H1 (cell line): ENCODE measurements at regions not wholly inside any gene's neighbourhood (a gene's known extent, or its start where the extent isn't known, plus 50 kb on each side); places are given as distances from the start of the nearest gene placed in this dataset.

Source experiments
- CTCF ChIA-PET: fragments of 300-600 bp; sonication (Branson Sonifier 250); formaldehyde crosslinking; loops from one replicate; lab custom pipeline; 2021; ENCODE audit not compliant: partially characterized antibody; lab: Charles Lee
- POLR2A ChIA-PET: fragments of 300-600 bp; sonication (Branson Sonifier 250); formaldehyde crosslinking; loops from one replicate; lab custom pipeline; 2021; ENCODE audit warnings: inconsistent platforms; ENCODE audit not compliant: partially characterized antibody; lab: Charles Lee
- DNase-seq, 2 experiments: peaks; one replicate each; pipeline versions ENCODE4 v3.0.0 to v3.0.0-alpha.2; 2010 to 2022; ENCODE audit warnings: low spot score in 2 of 2, low read depth in 1 of 2, mixed read lengths in 1 of 2
- FAIRE-seq: peaks from 2 replicates; lab custom pipeline; 2011; peaks lifted over from hg19 to GRCh38; lab: Jason Lieb, UNC
- H2AFZ ChIP-seq: 2 replicates; pipeline ENCODE4 v1.8.1; 2012; ENCODE audit warnings: low read length, inconsistent platforms
- H2AK5ac ChIP-seq: 2 replicates; pipeline ENCODE4 v1.6.1; 2013; ENCODE audit warnings: low read depth, low read length
- H2BK120ac ChIP-seq: replicated peaks from 2 replicates; pipeline ENCODE3; 2013; ENCODE audit warnings: low read depth, low read length, inconsistent platforms
- H2BK12ac ChIP-seq: 2 replicates; pipeline ENCODE4 v1.6.1; 2013; ENCODE audit warnings: low read depth, low read length
- H2BK15ac ChIP-seq: 2 replicates; pipeline ENCODE4 v1.6.1; 2013; ENCODE audit warnings: low read length
- H2BK20ac ChIP-seq: 2 replicates; pipeline ENCODE4 v1.6.1; 2013; ENCODE audit warnings: low read length
- H2BK5ac ChIP-seq: 2 replicates; pipeline ENCODE4 v1.6.1; 2013; ENCODE audit warnings: low read depth, low read length
- H3K14ac ChIP-seq: 2 replicates; pipeline ENCODE4 v1.6.1; 2013; ENCODE audit warnings: inconsistent platforms; ENCODE audit not compliant: insufficient read length
- H3K18ac ChIP-seq: 2 replicates; pipeline ENCODE4 v1.6.1; 2013; ENCODE audit warnings: low read length; ENCODE audit errors: extremely low read depth
- H3K23ac ChIP-seq: 2 replicates; pipeline ENCODE4 v1.6.1; 2013; ENCODE audit warnings: inconsistent platforms; ENCODE audit not compliant: insufficient read length
- H3K23me2 ChIP-seq: 2 replicates; pipeline ENCODE4 v1.6.1; 2013; ENCODE audit warnings: low read depth, low read length
- H3K27ac ChIP-seq: 2 replicates; pipeline ENCODE4 v1.6.1; 2011; ENCODE audit warnings: low read depth, low read length, inconsistent platforms
- H3K27me3 ChIP-seq, 4 experiments: replicated peaks in 1 of 4; 1 replicate in 1 of 4; 2 replicates in 3 of 4; pipeline versions ENCODE4 v1.6.1 to v1.8.1; 2011 to 2013; ENCODE audit warnings: low read length in 3 of 4, mild to moderate bottlenecking in 3 of 4, inconsistent platforms in 2 of 4, mixed read lengths in 2 of 4, moderate library complexity in 1 of 4; ENCODE audit not compliant: control insufficient read depth in 3 of 4, insufficient read depth in 3 of 4; ENCODE audit errors: extremely low read depth in 1 of 4
- H3K36me3 ChIP-seq, 4 experiments: 2 replicates each; pipeline versions ENCODE4 v1.6.1 to v1.8.1; 2011 to 2013; ENCODE audit warnings: mild to moderate bottlenecking in 4 of 4, low read length in 3 of 4, moderate library complexity in 2 of 4, control low read depth in 1 of 4, inconsistent platforms in 1 of 4; ENCODE audit not compliant: insufficient read depth in 4 of 4, control insufficient read depth in 2 of 4
- H3K4ac ChIP-seq: replicated peaks from 2 replicates; pipeline ENCODE3; 2013; ENCODE audit warnings: low read length, low read depth, mixed read lengths, inconsistent platforms; ENCODE audit not compliant: insufficient read length
- H3K4me1 ChIP-seq, 4 experiments: replicated peaks in 1 of 4; 1 replicate in 1 of 4; 2 replicates in 3 of 4; pipeline versions ENCODE4 v1.6.1 to v1.8.1; 2011 to 2013; ENCODE audit warnings: low read length in 3 of 4, inconsistent platforms in 2 of 4, mixed read lengths in 1 of 4; ENCODE audit not compliant: insufficient read depth in 4 of 4, control insufficient read depth in 3 of 4
- H3K4me2 ChIP-seq, 2 experiments: 2 replicates each; pipeline versions ENCODE4 v1.6.1 to v1.8.1; 2011 to 2013; ENCODE audit warnings: low read depth in 2 of 2, low read length in 2 of 2, control low read depth in 1 of 2, inconsistent platforms in 1 of 2, mild to moderate bottlenecking in 1 of 2; ENCODE audit not compliant: insufficient read depth in 1 of 2
- H3K4me3 ChIP-seq, 4 experiments: fragments of 200-600, 300-600 bp in 1 of 4; sonication (generic), shearing (Covaris generic), sonication (Bioruptor Twin) in 1 of 4; 2 replicates each; pipeline versions ENCODE4 v1.5.1 to v1.8.1; 2011 to 2016; ENCODE audit warnings: low read length in 4 of 4, low read depth in 3 of 4, control low read depth in 2 of 4, inconsistent platforms in 2 of 4, mild to moderate bottlenecking in 2 of 4, mixed read lengths in 1 of 4, moderate library complexity in 1 of 4; ENCODE audit not compliant: insufficient read depth in 2 of 4; ENCODE audit errors: extremely low read depth in 1 of 4
- H3K56ac ChIP-seq: replicated peaks from 2 replicates; pipeline ENCODE3; 2013; ENCODE audit warnings: low read depth, mild to moderate bottlenecking, mixed read lengths, low read length, inconsistent platforms; ENCODE audit not compliant: insufficient read length
- H3K79me1 ChIP-seq: 2 replicates; pipeline ENCODE4 v1.6.1; 2013; ENCODE audit warnings: low read depth, low read length, control low read depth
- H3K79me2 ChIP-seq, 2 experiments: 2 replicates each; pipeline versions ENCODE4 v1.6.1 to v1.8.1; 2012 to 2013; ENCODE audit warnings: low read length in 2 of 2, mild to moderate bottlenecking in 2 of 2, inconsistent platforms in 1 of 2; ENCODE audit not compliant: insufficient read depth in 2 of 2, control insufficient read depth in 1 of 2
- H3K9ac ChIP-seq, 4 experiments: replicated peaks in 1 of 4; 1 replicate in 1 of 4; 2 replicates in 3 of 4; pipeline versions ENCODE4 v1.6.1 to v1.8.1; 2011 to 2013; ENCODE audit warnings: low read depth in 3 of 4, low read length in 3 of 4, control low read depth in 2 of 4, mild to moderate bottlenecking in 2 of 4, moderate library complexity in 2 of 4, inconsistent platforms in 1 of 4; ENCODE audit errors: extremely low read depth in 1 of 4
- H3K9me3 ChIP-seq, 2 experiments: 2 replicates each; pipeline versions ENCODE4 v1.6.1 to v1.8.1; 2012 to 2013; ENCODE audit warnings: mild to moderate bottlenecking in 2 of 2, moderate library complexity in 2 of 2, control low read depth in 1 of 2, inconsistent platforms in 1 of 2, low read depth in 1 of 2, low read length in 1 of 2, mixed read lengths in 1 of 2; ENCODE audit not compliant: insufficient read depth in 2 of 2
- H4K20me1 ChIP-seq, 2 experiments: replicated peaks in 1 of 2; 2 replicates each; pipeline versions ENCODE3 to v1.8.1; 2011 to 2013; ENCODE audit warnings: inconsistent platforms in 2 of 2, low read length in 2 of 2, mild to moderate bottlenecking in 1 of 2; ENCODE audit not compliant: insufficient read depth in 2 of 2, control insufficient read depth in 1 of 2
- H4K5ac ChIP-seq: 2 replicates; pipeline ENCODE4 v1.6.1; 2013; ENCODE audit warnings: low read length, low read depth, mixed read lengths, inconsistent platforms; ENCODE audit not compliant: insufficient read length
- H4K8ac ChIP-seq: 2 replicates; pipeline ENCODE4 v1.8.0; 2013; ENCODE audit warnings: mild to moderate bottlenecking, moderate library complexity, low read length, inconsistent platforms; ENCODE audit not compliant: insufficient read depth; ENCODE audit errors: extremely low read depth
- H4K91ac ChIP-seq: replicated peaks from 2 replicates; pipeline ENCODE3; 2013; ENCODE audit warnings: low read length, mixed read lengths, inconsistent platforms; ENCODE audit not compliant: insufficient read length
- RAD21 ChIP-seq, 2 experiments: IDR thresholded peaks in 1 of 2; conservative IDR thresholded peaks in 1 of 2; 2 replicates each; pipeline ENCODE4 v1.6.1; 2011; ENCODE audit warnings: low read depth in 2 of 2, low read length in 2 of 2, improper control_type of control experiment in 1 of 2, inconsistent platforms in 1 of 2, mild to moderate bottlenecking in 1 of 2, moderate library complexity in 1 of 2
- SAP30 ChIP-seq: fragments of 300-600 bp; sonication (generic); IDR thresholded peaks from 2 replicates; pipeline ENCODE4 v1.7.1; 2012; ENCODE audit warnings: low read length, moderate library complexity, mild to moderate bottlenecking, inconsistent platforms; ENCODE audit not compliant: insufficient read depth, insufficient replicate concordance
- SRF ChIP-seq: IDR thresholded peaks from 2 replicates; pipeline ENCODE4 v1.6.1; 2011; ENCODE audit warnings: mild to moderate bottlenecking, low read depth, low read length, moderate library complexity
- TAF7 ChIP-seq: optimal IDR thresholded peaks from 2 replicates; pipeline ENCODE3; 2011; ENCODE audit warnings: low read depth, mild to moderate bottlenecking, inconsistent platforms, low read length, moderate library complexity, borderline replicate concordance
- WGBS, 2 experiments: shearing (Covaris generic) in 1 of 2; methylation state at CpG; one replicate each; pipeline versions ENCODE4 v1.1.6 to v1.1.7; 2013 to 2015; ENCODE audit warnings: low lambda C conversion rate in 2 of 2, mixed read lengths in 2 of 2, inconsistent platforms in 1 of 2, low coverage in 1 of 2, missing lambda C conversion rate in 1 of 2; ENCODE audit not compliant: insufficient replicate concordance in 2 of 2, insufficient coverage in 1 of 2, insufficient read length in 1 of 2; ENCODE audit errors: extremely low coverage in 1 of 2, missing lambda C conversion rate in 1 of 2; 5-methylcytosine and 5-hydroxymethylcytosine counted together
- TF ChIP-seq, protein P1 (sequence below), 3 experiments: IDR thresholded peaks; 1 replicate in 2 of 3; 2 replicates in 1 of 3; pipeline versions ENCODE4 v1.5.1 to v1.6.1; 2011; ENCODE audit warnings: low read length in 3 of 3, mild to moderate bottlenecking in 3 of 3, inconsistent platforms in 2 of 3, low read depth in 1 of 3, moderate library complexity in 1 of 3; ENCODE audit not compliant: insufficient read depth in 1 of 3; ENCODE audit errors: control extremely low read depth in 1 of 3

DNA sequence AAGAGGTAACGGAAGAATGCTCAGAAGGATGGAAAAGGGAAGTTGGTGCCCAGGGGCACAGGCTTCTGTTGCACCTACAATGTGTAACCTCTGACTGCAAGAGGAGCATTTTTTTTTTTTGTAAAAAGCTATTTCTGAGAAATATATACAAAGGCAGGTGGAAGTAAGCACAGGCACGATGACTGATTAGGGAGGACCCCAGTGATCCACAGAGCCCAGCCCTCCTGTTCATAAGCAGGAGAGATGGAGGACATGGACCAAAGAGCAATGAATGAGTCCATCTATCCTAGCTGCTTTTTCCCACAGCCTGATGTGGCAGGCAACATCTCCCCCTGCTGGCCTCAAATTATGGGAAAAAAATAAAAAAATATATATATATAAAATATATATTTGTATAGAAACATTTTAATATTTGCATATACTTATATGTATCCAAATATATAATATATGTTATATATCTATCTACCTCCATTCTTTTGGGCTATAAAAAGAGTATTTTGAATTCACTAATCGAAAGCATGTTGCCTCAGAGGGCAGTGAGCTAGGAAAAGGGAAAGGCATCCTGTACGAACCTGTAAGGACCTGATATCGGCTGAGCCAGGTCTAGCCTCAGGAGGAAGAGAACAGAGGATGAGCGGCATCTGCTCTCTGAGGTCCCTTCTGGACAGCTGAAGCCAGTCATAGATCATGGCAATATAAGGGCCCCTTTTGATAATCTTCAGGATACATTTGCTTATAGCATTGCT, 166.0 kb upstream of the STK17B start:
- no peak overlapping the region for H3K18ac ChIP-seq
- no peaks in the 10 kb centered on the region for H3K27me3 ChIP-seq
- no peak overlapping the region for H2BK15ac ChIP-seq
- ChIA-PET POLR2A (interaction anchor here (0.6 to 0.7 kb wide), 2 partner anchors 28 to 209 kb away, joined by 3 read pairs; no protein-coding TSS in a partner anchor), CTCF (interaction anchor here (0.7 to 4.9 kb wide), 42 partner anchors 8 to 1372 kb away, joined by 3 to 54 read pairs (median 5); no protein-coding TSS in a partner anchor)
- no peak overlapping the region for H2BK5ac ChIP-seq
- H3K79me2 ChIP-seq, result no peaks in the 10 kb centered on the region
- DNase-seq (no peak), FAIRE-seq (no peak)
- no peak overlapping the region for H4K8ac ChIP-seq
- H4K91ac ChIP-seq, result no peak overlapping the region
- 73 to 100% methylated on average over 1 to 6 of the region's 6 CpGs for WGBS, 2 experiments
- H3K4me1 ChIP-seq, result no peaks in the 10 kb centered on the region
- no peak overlapping the region for H3K4me3 ChIP-seq
- no peak overlapping the region for H3K4ac ChIP-seq
- H2BK20ac ChIP-seq, result no peak overlapping the region
- H3K9ac ChIP-seq, result no peak overlapping the region
- H3K36me3 ChIP-seq, result no peaks in the 10 kb centered on the region
- H4K5ac ChIP-seq, result no peak overlapping the region
- H4K20me1 ChIP-seq, result no peaks in the 10 kb centered on the region
- no peak overlapping the region for H3K4me2 ChIP-seq
- no peak overlapping the region for H2BK120ac ChIP-seq
- no peaks in the 10 kb centered on the region for H3K79me1 ChIP-seq
- no peak overlapping the region for H3K14ac ChIP-seq
- no peaks in the 10 kb centered on the region for H3K23me2 ChIP-seq
- no peak overlapping the region for H3K27ac ChIP-seq
- H2AK5ac ChIP-seq, result no peak overlapping the region
- no peaks in the 10 kb centered on the region for H3K9me3 ChIP-seq
- H2BK12ac ChIP-seq, result no peak overlapping the region
- TF ChIP-seq, protein P1, sequence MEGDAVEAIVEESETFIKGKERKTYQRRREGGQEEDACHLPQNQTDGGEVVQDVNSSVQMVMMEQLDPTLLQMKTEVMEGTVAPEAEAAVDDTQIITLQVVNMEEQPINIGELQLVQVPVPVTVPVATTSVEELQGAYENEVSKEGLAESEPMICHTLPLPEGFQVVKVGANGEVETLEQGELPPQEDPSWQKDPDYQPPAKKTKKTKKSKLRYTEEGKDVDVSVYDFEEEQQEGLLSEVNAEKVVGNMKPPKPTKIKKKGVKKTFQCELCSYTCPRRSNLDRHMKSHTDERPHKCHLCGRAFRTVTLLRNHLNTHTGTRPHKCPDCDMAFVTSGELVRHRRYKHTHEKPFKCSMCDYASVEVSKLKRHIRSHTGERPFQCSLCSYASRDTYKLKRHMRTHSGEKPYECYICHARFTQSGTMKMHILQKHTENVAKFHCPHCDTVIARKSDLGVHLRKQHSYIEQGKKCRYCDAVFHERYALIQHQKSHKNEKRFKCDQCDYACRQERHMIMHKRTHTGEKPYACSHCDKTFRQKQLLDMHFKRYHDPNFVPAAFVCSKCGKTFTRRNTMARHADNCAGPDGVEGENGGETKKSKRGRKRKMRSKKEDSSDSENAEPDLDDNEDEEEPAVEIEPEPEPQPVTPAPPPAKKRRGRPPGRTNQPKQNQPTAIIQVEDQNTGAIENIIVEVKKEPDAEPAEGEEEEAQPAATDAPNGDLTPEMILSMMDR (IDR thresholded peaks at IDR 0.05; ENCODE audit: control extremely low read depth in 1 of 3, insufficient read depth in 1 of 3, low read depth in 1 of 3, low read length in 3 of 3), result peak in 2 of 3 experiments; percentile 29 to 46; a peak in 2 of 4 replicates
- TF ChIP-seq SRF (no peak), TAF7 (no peak), SAP30 (no peak), RAD21 (IDR thresholded peaks at IDR 0.05 in 1 of 2, conservative IDR thresholded peaks at IDR 0.05 in 1 of 2; ENCODE audit: low read depth in 2 of 2, low read length in 2 of 2) (peak; percentile 64 to 65)
- no peak overlapping the region for H3K23ac ChIP-seq
- no peak overlapping the region for H2AFZ ChIP-seq
- no peak overlapping the region for H3K56ac ChIP-seq
